GM18519 (cell line): ENCODE measurements at regions not wholly inside any gene's neighbourhood (a gene's known extent, or its start where the extent isn't known, plus 50 kb on each side); places are given as distances from the start of the nearest gene placed in this dataset.

Experiments used
- ATAC-seq: cut with Tn5 transposase; IDR thresholded peaks from one replicate; pipeline ENCODE4 v1.9.1; 2021; ENCODE audit warnings: mild to moderate bottlenecking, moderate library complexity; ENCODE audit not compliant: unreplicated experiment, low FRiP score

- ATAC-seq, result no peak
These were observed 603.2 kb downstream of the STIM2 start for GRCh38 chr4:27463816-27464215.

GRCh38 chr4:27467351-27467750 lies 606.7 kb downstream of the STIM2 start:
- no peak for ATAC-seq

- ATAC-seq, result no peak
These were observed 611.7 kb downstream of the STIM2 start for GRCh38 chr4:27472364-27472763.

DNA sequence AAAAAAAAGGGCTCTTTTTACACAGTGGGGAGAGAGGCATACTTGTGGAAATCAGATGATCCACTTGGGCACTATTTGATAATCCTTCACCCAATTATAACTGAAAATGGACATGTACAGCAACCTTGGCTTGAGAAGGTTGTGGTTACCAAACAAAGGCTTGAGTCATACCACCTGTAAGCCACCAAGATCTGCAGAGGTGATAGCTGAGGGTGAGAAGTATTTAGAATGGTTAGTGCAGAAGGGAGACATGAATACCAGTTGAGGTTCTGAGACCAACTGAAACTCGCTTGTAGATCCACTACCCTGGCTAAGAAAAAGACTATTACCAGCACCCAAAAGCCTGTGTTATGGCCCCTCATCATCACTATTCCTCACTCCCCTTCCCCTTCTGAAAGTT lies 614.0 kb downstream of the STIM2 start:
- ATAC-seq, result no peak

DNA sequence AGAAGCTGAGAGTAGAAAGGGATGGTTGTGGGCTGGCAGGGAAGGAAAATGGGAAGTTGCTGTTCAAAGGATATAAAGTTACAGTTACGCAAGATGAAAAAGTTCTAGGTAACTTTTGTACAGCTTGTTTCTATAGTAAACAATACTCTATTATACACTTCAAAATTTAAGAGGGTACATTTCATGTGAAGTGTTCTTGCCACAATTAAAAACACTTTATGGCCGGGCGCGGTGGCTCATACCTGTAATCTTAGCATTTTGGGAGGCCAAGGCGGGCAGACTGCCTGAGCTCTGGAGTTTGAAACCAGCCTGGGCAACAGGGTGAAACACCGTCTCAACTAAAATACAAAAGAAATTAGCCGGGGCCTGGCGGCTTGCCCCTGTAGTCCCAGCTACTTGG lies 623.6 kb downstream of the STIM2 start:
- no peak for ATAC-seq

- ATAC-seq, result no peak
These were observed 629.7 kb downstream of the STIM2 start for GRCh38 chr4:27490315-27490714.

GRCh38 chr4:27490766-27491165 lies 630.1 kb downstream of the STIM2 start:
- ATAC-seq, result no peak

DNA sequence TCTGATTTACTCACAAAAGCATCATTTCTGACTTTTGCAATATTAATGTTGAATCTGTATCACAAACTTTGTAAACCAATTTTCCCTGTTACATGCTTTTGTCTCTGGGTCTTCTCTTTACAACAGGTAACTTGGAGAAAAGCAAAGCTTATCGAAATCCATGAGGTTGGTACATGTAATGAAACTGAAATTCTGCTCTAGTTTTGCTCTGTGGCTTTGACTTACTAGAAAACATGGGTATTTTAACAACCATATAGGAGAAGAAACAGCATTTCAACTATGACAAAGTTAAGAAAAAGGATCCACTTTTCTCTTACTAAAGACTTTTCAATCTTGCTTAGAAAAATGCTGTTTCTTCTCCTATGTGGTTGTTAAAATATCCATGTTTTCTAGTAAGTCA lies 645.8 kb downstream of the STIM2 start:
- ATAC-seq, result no peak

DNA sequence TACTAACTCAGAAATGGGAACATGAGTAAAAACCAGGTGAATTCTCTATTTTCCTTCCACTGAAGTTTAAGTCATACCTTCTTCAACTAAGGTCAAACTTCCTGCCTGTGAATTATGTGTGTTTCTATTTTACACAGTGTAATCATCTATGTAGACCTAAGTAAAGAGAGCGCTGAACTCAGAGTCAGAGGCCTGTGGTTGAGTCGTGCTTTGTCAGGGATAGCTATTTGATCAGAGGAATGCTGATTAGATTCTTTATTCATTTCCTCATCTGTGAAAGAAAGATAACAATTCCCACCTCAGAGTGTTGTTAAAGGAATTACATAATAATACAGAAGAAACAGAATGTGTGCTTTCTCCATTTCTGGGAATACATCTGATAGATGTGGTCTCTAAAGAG lies 654.1 kb downstream of the STIM2 start:
- no peak for ATAC-seq

DNA sequence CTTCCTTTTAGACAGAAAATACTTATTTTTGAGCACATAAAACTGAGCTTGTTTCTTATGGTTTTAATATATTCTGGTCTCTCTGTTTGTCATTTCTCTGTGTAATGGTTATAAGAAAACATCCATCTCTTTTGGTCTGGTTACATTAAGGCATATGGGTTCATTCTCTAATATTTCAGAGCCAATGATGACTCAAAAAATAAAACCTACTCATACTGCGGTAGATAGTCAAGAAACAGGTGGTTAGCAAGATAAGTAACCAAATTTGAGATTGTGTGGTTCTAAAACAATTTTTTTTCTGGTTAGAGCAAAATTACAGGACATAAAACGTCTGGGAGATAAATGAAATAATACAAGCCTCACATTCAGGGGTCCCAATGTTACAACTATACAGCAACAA lies 654.5 kb downstream of the STIM2 start:
- no peak for ATAC-seq

- ATAC-seq, result no peak
These were observed 658.2 kb downstream of the STIM2 start for GRCh38 chr4:27518876-27519275.

GRCh38 chr4:27524224-27524623 lies 663.6 kb downstream of the STIM2 start:
- ATAC-seq, result no peak

- ATAC-seq, result no peak
These were observed 673.8 kb downstream of the STIM2 start for GRCh38 chr4:27534488-27534887.

DNA sequence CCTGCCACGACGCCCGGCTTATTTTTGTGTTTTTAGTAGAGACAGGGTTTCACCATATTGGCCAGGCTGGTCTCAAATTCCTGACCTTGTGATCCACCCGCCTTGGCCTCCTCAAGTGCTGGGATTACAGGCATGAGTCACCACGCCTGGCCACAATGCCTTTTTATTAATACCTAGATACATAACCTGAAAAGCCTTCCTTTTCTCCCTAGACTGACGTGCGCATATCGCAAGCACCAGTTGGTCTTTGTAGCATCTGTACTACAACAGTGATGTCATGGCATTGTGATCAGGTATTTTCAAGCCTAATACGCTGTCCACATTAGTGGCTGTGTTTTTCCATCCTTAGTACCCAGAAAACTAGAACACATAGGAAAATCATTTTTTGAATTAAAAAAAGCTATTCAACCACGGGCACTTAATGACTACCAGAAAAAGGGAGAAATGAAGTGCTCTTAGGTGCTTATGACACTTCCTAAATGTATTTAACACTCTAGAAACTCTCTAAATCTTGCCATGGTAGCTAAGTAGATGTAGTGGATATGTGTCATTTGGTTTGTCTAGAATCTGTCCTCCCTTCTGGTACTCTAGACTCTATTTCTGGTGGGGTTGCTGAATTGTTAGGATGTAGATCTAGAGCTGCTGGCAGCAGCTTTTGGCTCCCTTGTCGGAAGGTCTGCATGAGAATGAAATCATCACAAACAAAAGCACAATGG lies 707.8 kb downstream of the STIM2 start:
- no peak for ATAC-seq

DNA sequence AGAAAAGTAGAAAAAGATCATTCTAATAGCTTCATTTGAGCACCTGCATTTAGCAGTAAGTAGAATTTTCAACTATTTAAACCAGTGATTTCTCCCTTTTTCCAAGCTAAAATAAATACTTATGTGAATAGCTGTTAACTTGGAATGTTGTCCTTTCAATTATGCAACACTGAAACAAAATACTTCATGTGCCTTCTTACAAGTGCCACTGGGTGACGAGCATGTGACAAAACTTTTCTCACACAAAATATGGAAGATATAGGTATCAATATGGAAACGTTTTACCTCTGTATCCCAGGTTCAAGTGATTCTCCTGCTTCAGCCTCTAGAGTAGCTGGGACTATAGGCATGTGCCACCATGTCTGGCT lies 708.3 kb downstream of the STIM2 start:
- no peak for ATAC-seq

DNA sequence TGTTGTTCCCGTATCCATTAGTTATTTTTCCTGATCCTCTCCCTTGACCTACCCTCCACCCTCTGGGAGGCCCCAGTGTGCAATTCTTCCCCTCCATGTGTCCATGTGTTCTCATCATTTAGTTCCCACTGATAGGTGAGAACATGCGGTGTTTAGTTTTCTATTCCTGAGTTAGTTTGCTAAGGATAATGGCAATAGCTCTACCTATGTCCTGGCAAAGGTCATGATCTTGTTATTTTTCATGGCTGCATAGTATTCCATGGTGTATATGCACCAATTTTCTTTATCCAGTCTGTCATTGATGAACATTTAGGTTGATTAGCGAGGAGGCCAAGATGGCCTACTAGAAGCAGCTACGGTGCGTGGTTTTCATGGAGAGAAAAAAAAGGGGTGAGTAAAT lies 714.1 kb downstream of the STIM2 start:
- no peak for ATAC-seq

DNA sequence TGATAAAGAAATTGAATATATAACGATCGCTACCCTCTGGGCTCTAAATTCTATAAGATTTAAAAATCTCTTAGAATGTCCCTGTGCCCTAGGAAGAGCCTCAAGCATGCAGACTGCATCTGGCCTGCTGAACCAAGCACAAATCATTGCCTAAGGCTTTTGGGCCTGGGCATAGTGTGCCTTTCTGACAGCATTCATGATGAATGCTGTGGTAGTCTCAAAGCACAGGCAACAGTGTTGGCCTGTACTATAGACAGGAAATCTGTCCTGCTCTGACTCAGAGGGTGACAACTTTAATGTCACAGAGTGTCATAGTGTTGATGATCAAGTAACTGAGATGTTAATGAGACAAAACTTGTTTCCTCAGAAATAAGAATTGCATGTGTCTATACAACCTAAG lies 717.3 kb downstream of the STIM2 start:
- ATAC-seq, result no peak

GRCh38 chr4:27592738-27593137 lies 732.1 kb downstream of the STIM2 start:
- no peak for ATAC-seq

DNA sequence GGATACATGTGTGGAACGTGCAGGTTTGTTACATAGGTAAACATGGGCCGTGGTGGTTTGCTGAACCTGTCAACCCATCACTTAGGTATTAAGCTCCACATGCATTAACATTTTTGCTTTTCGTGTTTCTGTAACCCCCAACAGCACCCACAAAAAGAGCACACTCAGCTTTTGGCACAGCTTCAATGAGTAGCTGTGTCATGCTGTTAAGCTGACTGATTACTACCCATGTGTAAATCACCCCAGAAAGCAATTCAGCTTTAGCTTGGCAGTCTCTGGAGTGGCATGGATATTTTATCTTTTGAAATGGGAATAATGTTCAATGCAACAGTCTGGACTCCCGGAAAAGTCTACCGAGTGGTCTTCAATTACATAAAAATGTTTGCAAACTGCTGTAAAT lies 734.3 kb downstream of the STIM2 start:
- ATAC-seq, result no peak

DNA sequence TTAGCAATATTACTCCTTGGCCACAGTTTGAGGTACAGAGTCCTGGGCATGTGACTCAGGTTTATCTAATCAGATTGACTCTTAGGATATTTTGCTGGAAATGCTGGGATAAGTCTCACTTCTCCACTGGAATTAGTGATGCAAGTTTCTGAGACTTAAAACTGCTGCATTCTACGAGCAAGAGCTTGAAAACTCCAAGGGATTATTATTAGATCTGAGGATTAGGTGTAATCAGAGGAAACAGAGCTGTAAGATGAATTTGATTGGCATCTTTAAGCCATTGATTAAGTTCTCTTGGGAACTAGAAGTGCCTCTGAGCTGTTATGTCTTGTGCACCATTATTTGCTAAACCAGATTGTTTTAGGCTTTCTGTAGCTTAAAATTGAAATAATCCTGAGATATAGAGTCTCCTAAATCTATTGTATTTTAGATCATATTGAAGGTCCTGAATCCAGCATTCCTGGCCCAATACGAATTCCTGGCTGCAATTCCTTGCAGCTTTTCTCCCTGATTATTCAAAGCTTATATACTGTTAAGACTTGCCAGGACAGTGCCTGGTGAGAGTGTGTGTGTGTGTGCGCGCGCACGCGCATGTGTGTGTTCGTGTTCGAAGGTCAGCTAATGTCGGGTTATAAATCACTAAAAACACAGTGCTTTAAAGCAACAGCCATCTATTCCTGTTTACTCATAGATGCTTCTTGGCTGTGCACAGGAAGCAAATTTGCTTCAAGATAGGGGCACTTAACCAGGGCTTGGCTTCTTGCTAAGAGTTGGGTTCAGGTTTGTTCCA lies 735.1 kb downstream of the STIM2 start:
- ATAC-seq, result no peak

GRCh38 chr4:27602172-27602571 lies 741.5 kb downstream of the STIM2 start:
- ATAC-seq, result no peak

- ATAC-seq, result no peak
These were observed 744.1 kb downstream of the STIM2 start for GRCh38 chr4:27604692-27605091.
